NCI-H446 (cell line): ENCODE measurements at regions not wholly inside any gene's neighbourhood (a gene's known extent, or its start where the extent isn't known, plus 50 kb on each side); places are given as distances from the start of the nearest gene placed in this dataset.

Experiments used
- DNase-seq, 2 experiments: peaks; one replicate each; lab custom pipeline; 2025; lab: John Stamatoyannopoulos, UW

GRCh38 chr7:32264702-32265284 is 194.6 kb upstream of the PDE1C start:
- peak in 1 of 2 experiments; percentile 47 for DNase-seq

- DNase-seq: no peak
Measured at GRCh38 chr7:32263611-32264010, 193.4 kb upstream of the PDE1C start.

GRCh38 chr7:32262315-32262714 is 192.1 kb upstream of the PDE1C start:
- no peak for DNase-seq

DNA sequence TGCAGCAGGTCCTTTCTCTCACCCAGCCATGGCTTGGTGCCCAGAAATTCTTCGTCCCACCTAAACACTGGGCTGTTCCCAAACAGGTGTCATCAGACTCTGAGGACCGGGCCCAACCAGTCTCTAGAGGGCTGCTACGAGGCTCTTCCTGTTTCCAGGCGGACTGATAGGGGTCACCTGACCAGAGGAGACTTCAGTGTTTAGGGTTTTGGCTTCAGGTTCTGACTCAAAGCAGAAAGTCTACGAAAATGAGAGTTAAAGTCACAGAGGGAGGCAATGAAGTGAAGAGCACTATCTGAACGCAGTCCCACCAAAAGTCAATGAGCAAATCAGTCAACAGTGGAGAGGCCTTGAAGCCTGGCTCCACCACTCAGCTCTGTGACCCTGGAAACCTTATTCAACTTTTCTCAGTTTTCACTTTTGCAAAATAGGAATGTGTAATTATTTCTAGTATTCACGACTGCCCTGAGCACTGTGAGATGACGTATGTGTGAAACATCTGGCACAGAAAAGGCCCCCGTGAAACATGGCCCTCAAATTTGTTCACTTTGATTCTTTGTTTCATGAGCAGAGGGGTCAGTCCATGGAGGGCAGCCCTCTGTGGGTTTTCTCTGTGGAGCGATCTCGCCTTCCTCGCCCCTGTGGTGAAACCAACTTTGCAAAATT is 189.9 kb upstream of the PDE1C start:
- no peak for DNase-seq

DNA sequence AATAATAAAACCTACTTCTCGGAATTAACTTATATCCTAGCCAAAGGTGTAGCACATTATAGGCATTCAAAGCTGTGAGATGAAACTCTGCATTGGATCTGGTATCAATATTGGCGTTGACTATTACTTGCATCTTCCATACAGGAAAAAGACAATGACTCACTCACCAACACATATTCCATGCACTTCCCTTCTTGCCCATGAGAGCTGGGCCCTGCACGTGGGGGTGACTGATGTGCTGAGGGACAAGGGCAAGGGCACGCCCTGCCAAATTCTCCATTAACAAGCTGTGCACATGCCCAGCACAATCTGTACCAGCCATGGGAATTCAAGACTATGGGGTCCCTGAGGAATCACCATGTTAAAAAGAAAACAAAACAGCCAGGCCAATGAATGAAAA is 188.1 kb upstream of the PDE1C start:
- DNase-seq: peak in 1 of 2 experiments; percentile 68

- no peak for DNase-seq
Measured at GRCh38 chr7:32257621-32258020, 187.4 kb upstream of the PDE1C start.

- no peak for DNase-seq
Measured at GRCh38 chr7:32256811-32257210, 186.6 kb upstream of the PDE1C start.

GRCh38 chr7:32256376-32256775 is 186.2 kb upstream of the PDE1C start:
- DNase-seq: peak; percentile 47 to 87

GRCh38 chr7:32255036-32255435 is 184.8 kb upstream of the PDE1C start:
- DNase-seq: no peak

- DNase-seq: no peak
Measured at GRCh38 chr7:32253299-32253698, 183.1 kb upstream of the PDE1C start.

DNA sequence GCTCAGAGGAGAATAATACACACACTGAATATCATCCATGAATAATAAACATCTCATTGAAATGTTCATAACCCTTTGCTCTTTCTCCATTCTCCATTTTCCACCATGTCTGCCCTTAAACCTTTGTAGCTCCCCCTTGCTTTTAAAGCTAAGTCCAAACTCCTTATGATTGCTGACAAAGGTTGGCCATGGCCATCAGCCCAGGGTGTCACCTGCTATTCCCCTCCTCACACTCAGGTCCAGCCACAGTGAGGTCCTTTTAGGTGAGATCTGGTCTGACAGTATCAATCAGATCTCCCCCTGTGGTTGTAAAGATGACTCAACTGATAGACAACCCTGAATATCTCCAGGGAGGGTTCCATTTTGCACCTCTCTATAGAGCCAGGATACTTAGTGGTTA is 181.5 kb upstream of the PDE1C start:
- DNase-seq: no peak

DNA sequence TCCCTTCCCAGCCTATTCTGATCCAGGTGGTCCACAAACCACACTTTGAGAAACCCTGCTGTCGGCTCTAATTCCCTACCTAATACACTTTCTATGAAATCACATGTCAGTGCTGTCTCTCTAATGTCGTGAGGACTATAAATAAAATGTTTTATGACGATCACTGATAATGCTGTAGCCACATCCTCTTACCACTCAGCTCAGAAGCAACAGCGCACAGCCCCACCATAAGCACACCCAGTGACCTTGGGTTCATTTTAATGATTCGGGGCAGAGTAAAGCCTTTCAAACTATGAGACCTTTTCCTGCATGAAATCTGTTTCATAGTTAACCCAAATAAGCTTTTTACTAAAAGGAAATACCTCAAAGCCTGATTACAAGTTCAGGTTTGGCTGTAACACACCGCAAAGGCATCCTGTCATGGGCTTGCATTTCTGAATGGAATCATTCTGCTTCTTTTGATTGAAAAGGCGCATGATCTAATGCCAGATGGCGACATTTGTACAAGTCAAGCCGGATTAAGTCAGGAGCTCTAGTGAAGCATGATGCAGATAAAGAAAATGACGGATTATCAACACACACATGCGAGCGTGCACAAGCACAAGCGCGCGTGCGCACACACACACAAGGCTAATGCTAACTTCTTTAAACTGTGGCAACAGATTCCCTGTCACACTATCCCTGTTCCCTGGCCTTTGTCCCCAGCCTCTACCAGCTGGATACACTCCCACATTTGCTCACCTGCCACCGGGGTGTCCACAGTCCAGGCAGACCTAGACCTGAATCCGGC is 180.5 kb upstream of the PDE1C start:
- DNase-seq: peak; percentile 49 to 78

DNA sequence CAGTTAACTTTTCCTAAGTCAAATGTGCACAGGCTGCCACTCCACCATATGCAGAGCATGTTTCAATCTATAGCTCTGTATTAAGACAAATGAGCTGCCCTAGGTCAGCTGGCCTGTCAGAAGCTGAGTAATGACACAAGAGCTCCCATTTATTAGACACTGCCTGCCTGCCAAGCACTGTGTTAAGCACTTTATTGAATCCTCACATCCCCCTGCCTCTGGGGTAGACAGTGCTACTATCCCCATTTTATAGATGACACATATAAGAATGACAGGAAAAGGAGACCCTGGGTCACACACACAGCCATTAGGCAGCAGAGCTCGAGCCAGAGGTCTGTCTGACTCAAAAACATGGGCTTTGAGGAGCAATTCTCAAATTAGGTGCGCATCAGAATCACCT is 179.8 kb upstream of the PDE1C start:
- peak; percentile 30 to 56 for DNase-seq

DNA sequence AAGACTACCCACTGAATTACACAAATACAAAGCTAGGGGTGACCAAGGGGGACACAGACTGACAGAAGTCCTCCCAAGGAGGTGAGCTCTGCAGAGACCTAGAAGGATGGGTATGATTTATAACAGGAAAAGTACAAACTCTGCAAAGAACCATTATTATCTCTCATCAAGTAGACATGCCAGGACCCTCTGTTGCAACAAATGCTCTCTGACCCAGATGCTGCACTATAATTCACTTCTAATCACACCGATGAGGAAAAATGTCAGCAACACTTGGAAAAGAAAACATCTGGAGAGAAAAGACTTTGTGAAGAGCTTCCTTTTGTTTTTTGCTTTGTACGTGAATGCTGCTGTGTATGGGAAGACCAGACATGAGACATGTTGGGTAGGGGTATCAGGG is 178.3 kb upstream of the PDE1C start:
- DNase-seq: no peak

DNA sequence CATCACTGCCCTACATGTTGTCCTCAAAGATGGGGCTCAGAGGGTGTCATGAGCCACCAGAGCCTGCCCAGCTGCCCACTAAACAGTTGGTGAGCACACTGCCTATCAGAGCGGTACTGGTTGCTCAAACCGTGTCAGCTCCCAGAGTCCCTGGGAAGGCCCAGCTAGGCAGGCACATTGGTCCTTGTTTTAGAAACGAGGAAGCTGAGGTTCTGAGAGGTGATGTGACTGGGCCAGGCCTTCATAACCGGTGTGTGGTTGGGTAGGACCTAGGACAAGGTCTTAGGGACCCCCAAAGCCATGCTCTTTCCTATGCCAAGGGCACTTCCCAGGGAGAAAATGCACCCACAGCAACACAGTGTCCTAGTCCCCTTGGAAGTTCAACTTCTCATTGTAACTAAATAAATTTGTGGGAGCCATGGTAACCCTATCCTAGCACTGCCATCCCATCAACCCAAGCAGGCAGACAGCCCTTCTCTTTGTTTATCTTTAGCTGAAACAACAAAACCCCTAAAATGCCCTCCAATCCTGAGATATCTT is 174.7 kb upstream of the PDE1C start:
- DNase-seq: no peak

GRCh38 chr7:32243687-32244290 is 173.6 kb upstream of the PDE1C start:
- DNase-seq: no peak

DNA sequence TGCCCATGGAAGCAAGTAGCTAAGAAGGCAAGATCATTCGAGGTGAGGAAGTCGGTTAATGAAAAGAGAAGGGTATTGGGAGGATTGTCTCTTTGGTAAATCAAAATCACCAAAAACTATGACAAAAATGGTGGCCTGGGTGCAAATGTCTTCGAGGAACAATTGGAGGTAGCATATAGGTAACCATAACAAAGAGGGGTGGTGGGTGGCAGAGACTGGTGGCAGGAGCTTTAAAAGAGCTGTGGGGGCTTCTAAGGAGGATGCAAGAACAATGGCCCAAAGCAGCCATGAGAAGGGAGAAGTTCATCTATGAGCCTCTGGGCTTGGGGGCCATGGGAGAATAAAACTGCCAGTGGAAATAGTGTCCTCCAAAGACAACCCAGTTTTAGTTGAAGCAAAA is 172.2 kb upstream of the PDE1C start:
- no peak for DNase-seq

GRCh38 chr7:32241636-32242035 is 171.4 kb upstream of the PDE1C start:
- no peak for DNase-seq

- no peak for DNase-seq
Measured at GRCh38 chr7:32239764-32240163, 169.6 kb upstream of the PDE1C start.

DNA sequence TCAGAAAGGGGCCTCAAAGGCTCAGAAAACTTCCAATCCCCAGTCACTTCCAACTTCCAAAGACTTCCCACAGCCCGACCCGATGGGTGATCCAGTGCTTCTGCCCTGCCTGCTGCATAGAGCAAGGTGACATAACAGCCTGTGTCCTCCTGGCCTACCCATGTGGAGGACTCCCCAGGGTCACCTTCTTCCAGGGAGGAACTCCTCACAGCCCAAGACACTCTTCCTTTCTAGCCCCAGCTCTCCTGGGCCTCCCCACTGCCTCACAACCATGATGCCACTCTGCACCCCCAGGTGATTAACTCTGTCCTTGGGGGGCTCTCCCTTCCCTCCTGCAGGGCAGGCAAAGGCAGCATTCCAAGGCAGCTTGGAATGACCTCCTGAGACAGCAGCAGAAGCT is 158.4 kb upstream of the PDE1C start:
- DNase-seq: no peak

DNA sequence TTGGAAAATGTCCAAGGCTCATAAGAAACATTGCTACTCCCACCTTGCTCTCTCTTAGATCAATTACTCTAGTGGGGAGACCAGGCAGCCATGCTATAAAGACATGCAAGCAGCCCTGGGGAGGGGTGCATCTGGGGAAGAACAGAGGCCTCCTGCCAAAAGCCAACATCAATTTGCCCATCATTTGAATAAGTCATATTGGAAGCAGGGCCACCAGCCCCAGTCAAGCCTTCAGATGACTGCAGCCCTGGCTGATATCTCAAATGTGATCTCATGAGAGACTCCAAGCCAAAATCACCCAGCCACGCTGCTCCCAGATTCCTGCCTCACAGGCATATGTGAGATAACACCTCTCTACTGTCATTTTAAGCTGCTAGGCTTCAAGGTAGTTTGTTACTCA is 157.5 kb upstream of the PDE1C start:
- DNase-seq: no peak

- no peak for DNase-seq
Measured at GRCh38 chr7:32224276-32224675, 154.1 kb upstream of the PDE1C start.

DNA sequence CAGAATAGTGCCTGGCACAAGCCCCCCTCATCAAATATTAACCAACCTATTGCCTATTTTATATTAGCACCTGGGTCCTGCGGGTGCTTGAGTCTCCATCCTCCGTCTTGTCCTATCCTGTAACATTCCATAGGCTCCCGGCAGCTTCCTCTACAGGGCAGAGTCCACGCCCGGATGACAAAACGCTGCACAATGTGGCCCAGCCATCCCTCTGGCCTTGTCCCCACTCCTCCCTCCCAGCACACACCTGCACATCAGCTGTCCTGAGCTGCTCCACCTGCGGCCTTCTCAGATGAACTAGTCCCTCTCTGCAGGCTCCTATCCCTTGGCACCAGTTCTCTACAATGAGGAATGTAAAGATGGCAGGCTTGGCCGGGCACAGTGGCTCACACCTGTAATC is 153.5 kb upstream of the PDE1C start:
- DNase-seq: no peak
